Glomerular visceral epithelial cell (primary cell): ENCODE measurements at regions not wholly inside any gene's neighbourhood (a gene's known extent, or its start where the extent isn't known, plus 50 kb on each side); places are given as distances from the start of the nearest gene placed in this dataset.

ENCODE experiments used
- DNase-seq: peaks from one replicate; pipeline ENCODE4 v3.0.0-alpha.2; 2016; ENCODE audit errors: extremely low spot score

- DNase-seq = no peak
These were observed 133.0 kb downstream of the ZDHHC21 start for GRCh38 chr9:14560194-14560593.

DNA sequence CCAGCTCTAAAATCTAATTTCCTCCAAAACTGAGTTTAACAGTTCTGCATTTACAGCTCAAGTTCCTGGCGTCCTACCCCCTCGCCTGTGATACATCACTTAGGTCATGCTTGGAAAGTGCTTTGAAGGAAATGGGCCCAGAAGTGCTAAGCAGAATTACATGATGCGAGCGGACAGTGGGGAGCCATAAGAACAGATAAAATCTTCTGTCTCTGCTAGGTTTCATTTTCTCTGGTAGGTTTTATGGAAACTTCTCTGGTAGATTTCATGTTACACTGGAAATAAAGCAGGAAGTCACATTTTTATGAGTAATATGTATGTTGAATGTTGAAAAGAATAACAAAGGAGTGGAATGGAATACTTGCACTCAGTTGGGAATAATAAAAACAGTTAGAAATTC is 138.3 kb downstream of the ZDHHC21 start:
- no peak for DNase-seq

GRCh38 chr9:14547245-14548060 is 145.8 kb downstream of the ZDHHC21 start:
- no peak for DNase-seq

- no peak for DNase-seq
These were observed 146.5 kb downstream of the ZDHHC21 start for GRCh38 chr9:14546693-14547092.

- no peak for DNase-seq
These were observed 151.2 kb downstream of the ZDHHC21 start for GRCh38 chr9:14542071-14542470.

GRCh38 chr9:14538526-14538925 is 154.7 kb downstream of the ZDHHC21 start:
- no peak for DNase-seq

DNA sequence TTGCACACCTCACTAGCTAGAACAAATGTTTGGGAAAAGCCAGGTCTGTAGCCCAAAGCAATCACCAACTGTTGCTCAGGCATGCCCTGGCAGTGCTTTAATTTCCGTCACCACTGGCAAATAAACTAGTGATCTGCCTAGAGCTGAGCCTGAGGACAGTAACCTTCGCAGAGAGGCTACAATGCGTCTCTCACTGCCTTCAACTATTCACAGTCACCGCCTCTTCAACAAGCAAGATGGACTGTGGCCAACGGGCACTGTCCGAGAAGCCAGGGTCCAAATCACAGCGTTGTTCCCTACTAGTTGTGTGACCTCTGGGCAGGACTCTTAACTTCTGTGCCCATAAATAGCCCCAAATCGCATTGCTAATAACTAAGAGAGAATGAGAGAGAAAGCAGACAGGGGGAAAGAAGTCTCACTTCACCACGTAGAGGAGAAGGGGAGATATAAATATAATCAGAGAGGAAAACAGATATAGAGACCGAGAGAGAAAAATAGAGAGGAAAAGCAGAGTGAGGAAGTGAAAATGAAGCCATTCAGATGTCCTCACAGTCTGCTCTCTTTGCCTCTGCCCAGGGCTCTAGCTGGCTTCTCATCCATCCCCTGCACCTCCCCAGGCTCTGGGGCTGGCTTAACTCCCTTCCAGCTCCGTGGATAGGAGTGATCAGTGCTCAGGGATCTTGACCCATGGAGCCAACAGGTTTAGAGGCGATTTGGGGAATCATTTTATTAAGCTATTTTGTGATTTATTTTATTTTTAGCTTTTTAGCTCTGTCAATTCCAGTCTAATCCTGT is 157.9 kb downstream of the ZDHHC21 start:
- no peak for DNase-seq

GRCh38 chr9:14533867-14534640 is 159.2 kb downstream of the ZDHHC21 start:
- no peak for DNase-seq

GRCh38 chr9:14532456-14533115 is 160.6 kb downstream of the ZDHHC21 start:
- DNase-seq = no peak

DNA sequence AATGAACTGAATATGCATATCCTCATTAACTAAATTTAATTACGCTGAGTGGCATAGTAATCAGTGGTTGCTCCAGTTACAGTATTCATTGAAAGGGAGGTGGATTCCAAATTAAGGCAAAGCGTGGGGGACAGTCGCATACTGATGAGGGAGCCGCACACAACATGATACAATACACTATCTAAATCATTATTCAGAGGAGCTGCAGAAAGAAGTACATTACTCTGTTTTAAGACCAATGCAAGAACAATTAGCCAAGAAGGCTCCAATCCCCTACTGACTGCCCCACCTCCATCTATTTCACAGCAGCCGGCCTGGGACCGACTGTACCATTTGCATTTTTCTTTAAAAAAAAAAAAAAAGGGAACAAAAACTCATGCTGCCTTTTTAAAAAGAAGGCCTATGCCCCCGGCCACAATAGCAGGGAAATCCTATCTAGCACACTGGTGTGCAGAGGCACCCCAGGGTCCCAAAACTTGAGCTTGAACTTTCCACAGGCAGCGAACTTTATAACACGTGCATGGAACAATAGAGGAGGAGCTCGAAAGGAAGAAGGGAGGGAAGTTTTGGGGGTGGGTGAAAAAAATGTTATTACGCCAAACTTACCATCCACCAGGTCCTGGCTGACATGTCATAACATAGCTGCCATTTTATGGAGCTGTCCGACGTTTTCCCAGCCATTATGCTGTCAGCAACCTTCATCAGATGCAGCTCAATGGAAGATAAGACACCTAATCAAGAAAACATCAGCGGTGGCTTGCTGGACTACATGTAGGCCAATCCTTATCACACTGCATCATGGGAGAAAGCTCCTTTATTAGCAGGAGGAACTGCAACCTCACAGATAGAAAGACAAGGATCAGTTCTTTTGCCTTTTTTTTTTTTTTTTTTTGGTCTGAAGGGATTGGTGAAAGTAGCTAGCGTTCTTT is 161.6 kb downstream of the ZDHHC21 start:
- DNase-seq = no peak

- no peak for DNase-seq
These were observed 162.4 kb downstream of the ZDHHC21 start for GRCh38 chr9:14530841-14531240.

DNA sequence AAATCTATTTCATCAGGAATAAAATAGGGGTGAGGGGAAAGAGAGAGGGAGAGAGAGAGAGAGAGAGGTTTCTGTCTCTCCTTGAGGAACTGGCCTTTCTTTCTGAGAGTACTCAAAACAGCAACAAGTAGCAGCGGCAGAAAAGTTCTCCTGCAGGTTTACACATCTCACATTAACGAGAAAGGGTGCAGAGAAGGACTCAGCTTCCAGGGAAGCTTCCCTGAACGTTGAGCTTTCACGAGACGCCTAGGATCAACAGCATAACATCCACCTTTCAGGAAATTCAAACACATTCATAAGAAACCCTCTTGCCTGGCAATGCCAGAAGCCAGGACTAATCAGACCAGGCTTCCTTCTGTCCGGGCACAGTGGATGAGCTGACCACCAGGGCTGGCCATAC is 162.9 kb downstream of the ZDHHC21 start:
- DNase-seq = no peak

- DNase-seq = no peak
These were observed 163.6 kb downstream of the ZDHHC21 start for GRCh38 chr9:14529629-14530028.

- no peak for DNase-seq
These were observed 164.2 kb downstream of the ZDHHC21 start for GRCh38 chr9:14529054-14529453.

- DNase-seq = no peak
These were observed 166.7 kb downstream of the ZDHHC21 start for GRCh38 chr9:14526504-14526903.

DNA sequence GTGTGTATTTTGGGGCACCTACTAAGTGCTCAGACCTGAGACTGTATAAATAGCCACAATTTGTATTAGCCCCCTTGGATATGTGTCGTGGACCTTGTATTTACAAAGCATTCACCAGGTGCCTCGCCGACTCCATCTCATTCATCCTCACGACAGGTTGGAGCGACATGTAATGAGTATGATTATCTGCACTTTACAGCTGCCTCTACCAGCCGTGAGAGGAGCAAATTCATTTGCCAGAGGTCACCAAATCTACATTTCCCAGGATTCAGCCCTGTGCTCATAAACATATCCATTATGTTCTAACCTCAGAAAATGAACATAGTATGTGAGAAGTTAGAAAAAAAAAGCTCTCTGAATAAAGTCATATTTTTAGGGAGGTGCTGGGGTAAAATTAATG is 167.4 kb downstream of the ZDHHC21 start:
- DNase-seq = no peak

DNA sequence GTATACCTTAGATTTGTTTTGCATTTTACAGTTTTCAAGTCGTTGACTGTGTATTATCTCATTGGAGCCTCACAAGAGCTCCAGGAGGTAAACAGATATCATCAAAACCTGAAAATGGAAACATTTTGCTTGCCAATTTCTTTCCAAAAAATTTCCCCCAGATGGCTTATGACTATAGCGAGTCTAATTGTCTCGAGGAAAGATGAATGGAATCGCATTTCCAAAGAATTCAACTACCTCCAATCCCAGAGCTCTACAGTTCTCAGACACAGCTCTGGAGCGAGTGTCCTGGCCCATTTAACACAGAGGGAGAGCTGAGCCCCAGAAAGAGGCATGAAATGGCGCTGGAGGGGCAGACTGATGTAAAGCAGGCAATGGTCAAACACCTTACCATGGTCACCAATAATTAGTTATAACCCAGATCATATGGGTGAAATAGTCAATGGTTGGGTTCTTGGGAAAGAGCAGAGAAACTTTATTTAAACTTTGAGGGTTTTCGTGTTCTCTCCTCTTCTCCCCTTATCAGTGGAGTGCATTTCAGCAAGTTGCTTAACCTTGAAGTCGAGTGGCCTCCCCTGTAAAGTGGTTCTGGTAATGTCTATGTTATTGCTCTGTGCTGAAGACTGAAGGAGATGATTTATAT is 168.2 kb downstream of the ZDHHC21 start:
- DNase-seq = no peak

DNA sequence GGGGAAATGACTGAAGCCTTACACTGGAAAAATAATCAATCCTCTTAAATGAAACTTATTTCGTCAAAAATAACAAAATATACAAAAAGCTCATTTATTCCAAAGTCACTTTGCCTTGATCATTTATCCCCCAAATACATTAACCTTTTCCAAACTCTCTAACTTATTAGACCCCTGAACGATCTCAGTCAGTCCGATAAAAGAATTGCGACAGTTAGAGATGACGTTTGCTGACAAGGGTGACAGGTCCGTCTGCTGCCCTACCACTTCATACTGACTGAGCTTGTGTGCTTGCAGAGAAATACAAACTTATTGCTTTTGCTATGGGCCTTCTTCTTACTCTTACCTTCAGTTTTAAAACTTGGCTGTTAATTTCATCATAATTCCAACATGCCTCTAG is 169.7 kb downstream of the ZDHHC21 start:
- DNase-seq = no peak

DNA sequence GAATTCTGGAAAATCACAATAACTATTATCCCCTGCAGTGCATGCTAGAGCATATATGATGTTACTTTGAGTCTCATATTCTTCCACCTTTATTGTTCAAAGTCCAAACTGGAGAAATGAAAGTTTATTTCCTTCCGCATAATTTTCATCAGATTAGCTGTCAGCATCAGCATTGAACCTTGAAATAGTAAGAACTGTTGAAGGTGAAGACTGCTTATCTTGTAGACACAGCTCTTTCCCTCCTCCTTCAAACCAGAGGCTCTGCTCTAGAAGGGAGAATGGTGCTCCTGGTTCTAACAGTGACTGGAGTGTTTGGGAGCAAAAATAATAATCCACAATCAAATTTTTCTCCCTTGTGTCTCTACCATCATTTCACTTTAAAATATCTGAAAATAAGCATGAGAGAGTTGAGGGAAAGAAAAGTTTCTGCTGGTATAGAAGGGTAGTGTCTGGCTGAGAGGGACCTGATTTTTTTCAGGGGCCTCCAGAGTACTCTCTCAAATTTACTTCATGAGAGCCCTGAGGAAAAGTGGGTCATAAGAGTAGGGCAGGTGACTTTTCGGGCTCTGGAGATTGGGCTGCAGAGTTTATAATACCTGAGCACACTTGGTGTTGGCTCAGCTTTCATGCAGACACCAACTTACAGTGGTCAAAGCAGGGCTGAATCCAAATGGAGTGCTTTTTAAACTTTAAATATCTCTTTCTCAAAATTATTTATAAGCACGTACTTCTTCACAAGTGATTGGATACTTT is 170.4 kb downstream of the ZDHHC21 start:
- DNase-seq = no peak
